Prostate gland (tissue), 2 donors: ENCODE measurements at regions not wholly inside any gene's neighbourhood (a gene's known extent, or its start where the extent isn't known, plus 50 kb on each side); places are given as distances from the start of the nearest gene placed in this dataset.

Experiments
- DNase-seq: peaks from one replicate; pipeline ENCODE4 v3.0.0-alpha.2; 2019; ENCODE audit warnings: low spot score
- H3K27ac ChIP-seq, 2 donors: fragments of 200-600 bp; sonication (generic); 2 replicates each; pipeline ENCODE4 v1.5.1; 2017 to 2019
- H3K27me3 ChIP-seq: fragments of 200-600 bp; sonication (generic); replicated peaks from 2 replicates; pipeline ENCODE4 v1.5.1; 2019; ENCODE audit not compliant: insufficient read depth
- H3K36me3 ChIP-seq, 2 donors: fragments of 200-600 bp; sonication (generic); 1 replicate in 1 of 2; 2 replicates in 1 of 2; pipeline versions ENCODE4 v1.5.1 to v1.8.1; 2017 to 2019
- H3K4me1 ChIP-seq: fragments of 200-600 bp; sonication (generic); replicated peaks from 2 replicates; pipeline ENCODE4 v1.5.1; 2019
- H3K4me3 ChIP-seq, 2 donors: fragments of 200-600 bp; sonication (generic); 2 replicates each; pipeline ENCODE4 v1.5.1; 2017 to 2019
- H3K9me3 ChIP-seq: fragments of 200-600 bp; sonication (generic); 2 replicates; pipeline ENCODE4 v1.5.1; 2017
- CTCF ChIP-seq, 4 experiments: fragments of 200-600 bp in 2 of 4; fragments of 450-650 bp in 2 of 4; sonication (generic) in 2 of 4; IDR thresholded peaks; 1 replicate in 3 of 4; 2 replicates in 1 of 4; pipeline ENCODE4 v1.5.1; 2016 to 2019; ENCODE audit warnings: antibody characterized with exemption in 4 of 4, mild to moderate bottlenecking in 2 of 4, moderate library complexity in 2 of 4
- POLR2A ChIP-seq: fragments of 450-650 bp; IDR thresholded peaks from one replicate; pipeline ENCODE4 v1.6.1; 2016; ENCODE audit warnings: antibody characterized with exemption, mild to moderate bottlenecking
- POLR2AphosphoS5 ChIP-seq: sonication (generic); formaldehyde crosslinking; IDR thresholded peaks from one replicate; pipeline ENCODE4 v1.6.1; 2017; ENCODE audit warnings: antibody characterized with exemption
- WGBS: methylation state at CpG from one replicate; pipeline ENCODE4 v1.1.5; 2018; 5-methylcytosine and 5-hydroxymethylcytosine counted together
- intact Hi-C: fragments of 100-400 bp; cut with DNase I; formaldehyde crosslinking; loops from one replicate; pipeline ENCODE4 v1.14.2; 2022

- H3K36me3 ChIP-seq = no peaks in the 10 kb centered on the region
- no peak for DNase-seq
- 70% methylated on average over 7 of the region's 7 CpGs for WGBS
- no peak overlapping the region for H3K27ac ChIP-seq
- H3K4me3 ChIP-seq = no peak overlapping the region
- no peaks in the 10 kb centered on the region for H3K9me3 ChIP-seq
- intact Hi-C loops = no loop called here
- TF ChIP-seq POLR2AphosphoS5 = no peak
- TF ChIP-seq POLR2A = no peak
- TF ChIP-seq CTCF (IDR thresholded peaks at IDR 0.05) = no peak
- H3K4me1 ChIP-seq = no peaks in the 10 kb centered on the region
- no peaks in the 10 kb centered on the region for H3K27me3 ChIP-seq
These were observed 95.1 kb upstream of the PFKP start for GRCh38 chr10:2972216-2972615.

- WGBS = 77% methylated on average over 7 of the region's 7 CpGs
- no peak for DNase-seq
- H3K27ac ChIP-seq = no peak overlapping the region
These were observed 97.0 kb upstream of the PFKP start for GRCh38 chr10:2970190-2970823.

GRCh38 chr10:2968401-2969058 lies 98.8 kb upstream of the PFKP start:
- Histone ChIP-seq H3K4me3 (no peak overlapping the region), H3K9me3 (no peaks in the 10 kb centered on the region), H3K36me3 (no peaks in the 10 kb centered on the region), H3K27ac (no peak overlapping the region), H3K4me1 (no peaks in the 10 kb centered on the region), H3K27me3 (no peaks in the 10 kb centered on the region)
- intact Hi-C loops = no loop called here
- TF ChIP-seq CTCF (IDR thresholded peaks at IDR 0.05) (no peak), POLR2A (no peak), POLR2AphosphoS5 (no peak)
- no peak for DNase-seq
- 54% methylated on average over 9 of the region's 9 CpGs for WGBS

More at GRCh38 chr10:2970190-2970823, 97.0 kb upstream of the PFKP start:
- Histone ChIP-seq H3K9me3 (no peaks in the 10 kb centered on the region), H3K36me3 (no peaks in the 10 kb centered on the region), H3K27me3 (no peaks in the 10 kb centered on the region), H3K4me3 (no peak overlapping the region), H3K4me1 (no peaks in the 10 kb centered on the region)
- intact Hi-C loops = no loop called here
- TF ChIP-seq POLR2A = no peak
- TF ChIP-seq POLR2AphosphoS5 = no peak
- TF ChIP-seq CTCF (IDR thresholded peaks at IDR 0.05) = no peak

GRCh38 chr10:2966134-2966533 lies 101.2 kb upstream of the PFKP start:
- H3K27me3 ChIP-seq = no peaks in the 10 kb centered on the region
- WGBS = 65% methylated on average over 4 of the region's 4 CpGs
- DNase-seq = no peak
- TF ChIP-seq POLR2AphosphoS5 (no peak), CTCF (IDR thresholded peaks at IDR 0.05) (no peak), POLR2A (no peak)
- no peaks in the 10 kb centered on the region for H3K9me3 ChIP-seq
- no peaks in the 10 kb centered on the region for H3K4me1 ChIP-seq
- intact Hi-C loops = no loop called here
- H3K27ac ChIP-seq = no peak overlapping the region
- H3K36me3 ChIP-seq = no peaks in the 10 kb centered on the region
- H3K4me3 ChIP-seq = no peak overlapping the region
